H9 (cell line): ENCODE measurements at regions not wholly inside any gene's neighbourhood (a gene's known extent, or its start where the extent isn't known, plus 50 kb on each side); places are given as distances from the start of the nearest gene placed in this dataset.
A peak's percentile ranks its signal among the peaks of the same experiment; 100 is the strongest.

Experiments used
- DNase-seq: peaks from one replicate; pipeline ENCODE4 v3.0.0-alpha.2; 2017
- H2AFZ ChIP-seq: one replicate; pipeline ENCODE4 v1.6.1; 2013; ENCODE audit warnings: mild to moderate bottlenecking, low read length, control low read depth, moderate library complexity
- H2AK5ac ChIP-seq: 2 replicates; pipeline ENCODE4 v1.6.1; 2013; ENCODE audit warnings: low read length, control low read depth, mixed read lengths; ENCODE audit not compliant: insufficient read length
- H2BK120ac ChIP-seq: one replicate; pipeline ENCODE4 v1.6.1; 2013; ENCODE audit warnings: low read depth, mild to moderate bottlenecking, low read length, control low read depth, inconsistent platforms; ENCODE audit not compliant: poor library complexity, severe bottlenecking
- H2BK12ac ChIP-seq: 2 replicates; pipeline ENCODE4 v1.6.1; 2013; ENCODE audit warnings: low read length, control low read depth, mixed read lengths, low read depth; ENCODE audit not compliant: insufficient read length
- H2BK15ac ChIP-seq: 2 replicates; pipeline ENCODE4 v1.6.1; 2013; ENCODE audit warnings: low read depth, low read length, control low read depth
- H2BK20ac ChIP-seq: one replicate; pipeline ENCODE4 v1.6.1; 2013; ENCODE audit warnings: low read depth, mild to moderate bottlenecking, low read length, control low read depth, inconsistent platforms; ENCODE audit not compliant: poor library complexity, severe bottlenecking
- H2BK5ac ChIP-seq: 2 replicates; pipeline ENCODE4 v1.6.1; 2013; ENCODE audit warnings: low read length, control low read depth, mixed read lengths; ENCODE audit not compliant: insufficient read length
- H3K14ac ChIP-seq: 2 replicates; pipeline ENCODE4 v1.6.1; 2013; ENCODE audit warnings: low read length, control low read depth; ENCODE audit not compliant: insufficient read depth
- H3K18ac ChIP-seq: 2 replicates; pipeline ENCODE4 v1.6.1; 2013; ENCODE audit warnings: low read depth, mild to moderate bottlenecking, mixed read lengths, low read length, control low read depth; ENCODE audit not compliant: insufficient read length
- H3K23ac ChIP-seq: 2 replicates; pipeline ENCODE4 v1.6.1; 2013; ENCODE audit warnings: low read length, control low read depth, mixed read lengths, low read depth; ENCODE audit not compliant: insufficient read length
- H3K23me2 ChIP-seq: 2 replicates; pipeline ENCODE4 v1.6.1; 2013; ENCODE audit warnings: low read depth, mild to moderate bottlenecking, mixed read lengths, low read length, control low read depth; ENCODE audit not compliant: insufficient read length, poor library complexity, severe bottlenecking
- H3K27ac ChIP-seq: 2 replicates; pipeline ENCODE4 v1.5.1; 2013; ENCODE audit warnings: low read length, control low read depth, mixed read lengths, low read depth; ENCODE audit not compliant: insufficient read length
- H3K27me3 ChIP-seq: 2 replicates; pipeline ENCODE4 v1.6.1; 2013; ENCODE audit warnings: low read length, control low read depth, inconsistent platforms; ENCODE audit not compliant: insufficient read depth
- H3K4ac ChIP-seq: 2 replicates; pipeline ENCODE4 v1.6.1; 2013; ENCODE audit warnings: low read depth, mild to moderate bottlenecking, control low read depth, inconsistent platforms, low read length, moderate library complexity
- H3K4me1 ChIP-seq: 2 replicates; pipeline ENCODE4 v1.6.1; 2013; ENCODE audit warnings: low read length, control low read depth, inconsistent platforms; ENCODE audit not compliant: insufficient read depth
- H3K4me2 ChIP-seq: 2 replicates; pipeline ENCODE4 v1.6.1; 2013; ENCODE audit warnings: low read length, control low read depth, mixed read lengths; ENCODE audit not compliant: insufficient read length, insufficient read depth
- H3K56ac ChIP-seq: 2 replicates; pipeline ENCODE4 v1.6.1; 2013; ENCODE audit warnings: low read depth, mild to moderate bottlenecking, mixed read lengths, low read length, control low read depth; ENCODE audit not compliant: insufficient read length
- H3K79me1 ChIP-seq: 2 replicates; pipeline ENCODE4 v1.6.1; 2013; ENCODE audit warnings: low read depth, mild to moderate bottlenecking, moderate library complexity, low read length, control low read depth, inconsistent platforms; ENCODE audit not compliant: insufficient read depth, poor library complexity, severe bottlenecking
- H3K79me2 ChIP-seq: 2 replicates; pipeline ENCODE4 v1.6.1; 2013; ENCODE audit warnings: low read length, control low read depth, inconsistent platforms; ENCODE audit not compliant: insufficient read depth
- H3K9ac ChIP-seq: 2 replicates; pipeline ENCODE4 v1.6.1; 2013; ENCODE audit warnings: low read length, control low read depth, mixed read lengths; ENCODE audit not compliant: insufficient read length; ENCODE audit errors: extremely low read depth
- H3K9me3 ChIP-seq: one replicate; pipeline ENCODE4 v1.6.1; 2013; ENCODE audit warnings: low read depth, low read length, inconsistent platforms; ENCODE audit not compliant: control insufficient read depth
- H3T11ph ChIP-seq: one replicate; pipeline ENCODE4 v1.6.1; 2013; ENCODE audit warnings: mild to moderate bottlenecking, low read length, control low read depth, inconsistent platforms
- H4K20me1 ChIP-seq: one replicate; pipeline ENCODE4 v1.6.1; 2013; ENCODE audit not compliant: control insufficient read depth, insufficient read length, insufficient read depth
- H4K5ac ChIP-seq: 2 replicates; pipeline ENCODE4 v1.6.1; 2013; ENCODE audit warnings: low read depth, mild to moderate bottlenecking, mixed read lengths, low read length, control low read depth; ENCODE audit not compliant: insufficient read length
- H4K8ac ChIP-seq: replicated peaks from 2 replicates; pipeline ENCODE4 v1.6.1; 2013; ENCODE audit warnings: low read length, control low read depth, mixed read lengths, low read depth; ENCODE audit not compliant: insufficient read length
- H4K91ac ChIP-seq: 2 replicates; pipeline ENCODE4 v1.6.1; 2013; ENCODE audit warnings: low read depth, mild to moderate bottlenecking, moderate library complexity, mixed read lengths, low read length, control low read depth; ENCODE audit not compliant: insufficient read length
- H3K27ac Mint-ChIP-seq, 3 experiments: 2 replicates in 2 of 3; 3 replicates in 1 of 3; pipeline ENCODE4 v1.8.0; 2020 to 2021; ENCODE audit warnings: mixed read lengths in 3 of 3, mild to moderate bottlenecking in 1 of 3, moderate library complexity in 1 of 3
- H3K27me3 Mint-ChIP-seq: 2 replicates; pipeline ENCODE4 v1.8.0; 2021; ENCODE audit warnings: low read depth, mild to moderate bottlenecking, moderate library complexity, mixed read lengths
- H3K36me3 Mint-ChIP-seq, 3 experiments: 2 replicates in 2 of 3; 3 replicates in 1 of 3; pipeline ENCODE4 v1.8.0; 2020 to 2021; ENCODE audit warnings: low read depth in 3 of 3, mixed read lengths in 3 of 3; ENCODE audit not compliant: insufficient read depth in 1 of 3
- H3K4me1 Mint-ChIP-seq, 2 experiments: 2 replicates each; pipeline ENCODE4 v1.8.0; 2020; ENCODE audit warnings: mixed read lengths in 2 of 2
- H3K4me3 Mint-ChIP-seq, 2 experiments: 2 replicates in 1 of 2; 3 replicates in 1 of 2; pipeline ENCODE4 v1.8.0; 2020 to 2021; ENCODE audit warnings: mild to moderate bottlenecking in 2 of 2, mixed read lengths in 2 of 2, moderate library complexity in 1 of 2
- H3K9me3 Mint-ChIP-seq, 2 experiments: 2 replicates in 1 of 2; 3 replicates in 1 of 2; pipeline ENCODE4 v1.8.0; 2020; ENCODE audit warnings: mild to moderate bottlenecking in 2 of 2, mixed read lengths in 2 of 2, moderate library complexity in 1 of 2
- CTCF ChIP-seq: fragments of 200-600 bp; sonication (generic); conservative IDR thresholded peaks from 3 replicates; pipeline ENCODE4 v1.8.0; 2021; ENCODE audit warnings: antibody characterized with exemption, mild to moderate bottlenecking
- whole genome bisulfite sequencing: extraction: QIAGEN DNeasy Blood & Tissue Kit; methylation state at CpG from one replicate; pipeline ENCODE4 v1.1.7; 2013; ENCODE audit warnings: missing lambda C conversion rate, low lambda C conversion rate, mixed read lengths; ENCODE audit not compliant: insufficient read length; ENCODE audit errors: extremely low coverage; 5-methylcytosine and 5-hydroxymethylcytosine counted together

DNA sequence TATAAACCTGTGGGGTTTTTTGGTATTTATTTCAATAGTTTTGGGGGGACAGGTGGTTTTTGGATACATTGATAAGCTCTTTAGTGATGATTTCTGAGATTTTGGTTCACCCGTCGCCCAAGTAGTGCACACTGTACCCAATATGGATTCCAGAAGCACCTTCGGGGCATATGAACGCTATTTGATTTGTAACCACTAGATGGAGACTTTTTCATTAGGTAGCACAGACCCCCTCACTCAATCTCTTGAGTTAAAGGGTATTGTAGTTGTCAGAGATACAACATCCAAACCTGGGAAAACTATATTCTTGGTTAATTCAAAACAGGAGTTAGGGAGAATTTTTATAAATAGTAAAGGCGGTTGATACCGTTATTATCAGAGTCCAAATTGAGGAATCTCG lies 79.8 kb downstream of the SPANXN3 start:
- no peaks in the 10 kb centered on the region for H3K27me3 Mint-ChIP-seq
- no peak overlapping the region for H3K27ac Mint-ChIP-seq
- Histone ChIP-seq H3K23ac (no peak overlapping the region), H4K5ac (no peak overlapping the region), H3K56ac (no peak overlapping the region), H3K23me2 (no peaks in the 10 kb centered on the region), H3K27me3 (no peaks in the 10 kb centered on the region), H3K18ac (no peak overlapping the region), H4K20me1 (no peaks in the 10 kb centered on the region), H3T11ph (no peak overlapping the region), H2BK5ac (no peak overlapping the region), H4K91ac (no peak overlapping the region), H3K4me2 (no peak overlapping the region), H3K9ac (no peak overlapping the region), H4K8ac (no peak overlapping the region), H3K9me3 (no peaks in the 10 kb centered on the region), H3K79me2 (no peaks in the 10 kb centered on the region), H2AK5ac (no peak overlapping the region), H2BK120ac (no peak overlapping the region), H2BK12ac (no peak overlapping the region), H3K4me1 (no peaks in the 10 kb centered on the region), H2AFZ (no peak overlapping the region), H3K27ac (no peak overlapping the region), H3K14ac (no peak overlapping the region), H2BK20ac (no peak overlapping the region), H3K4ac (no peak overlapping the region), H2BK15ac (no peak overlapping the region), H3K79me1 (no peaks in the 10 kb centered on the region)
- DNase-seq = no peak
- H3K4me1 Mint-ChIP-seq = no peaks in the 10 kb centered on the region
- H3K9me3 Mint-ChIP-seq = peaks cover 48 to 54% of the 10 kb centered on the region in 2 experiments
- H3K4me3 Mint-ChIP-seq = no peak overlapping the region
- H3K36me3 Mint-ChIP-seq = peaks cover 9 to 10% (median 10%) of the 10 kb centered on the region in 3 experiments
- peak; percentile 70 for TF ChIP-seq CTCF
- WGBS = no CpG with 5 or more reads among the region's 7 CpGs
